ENCODE measurements at regions not wholly inside any gene's neighbourhood (a gene's known extent, or its start where the extent isn't known, plus 50 kb on each side); places are given as distances from the start of the nearest gene placed in this dataset.

GRCh38 chr1:217274927-217275654, 355.8 kb downstream of the GPATCH2 start:
- TF ChIP-seq CTCF (IDR thresholded peaks at IDR 0.05) = no peak
- H3K27me3 ChIP-seq = no peaks in the 10 kb centered on the region
- no peak overlapping the region for H3K4me3 ChIP-seq (ENCODE audit: low read depth in 1 of 2, low read length in 1 of 2)
- H3K4me1 ChIP-seq (ENCODE audit: control insufficient read depth in 1 of 2, insufficient read depth in 1 of 2, low read depth in 1 of 2, low read length in 1 of 2) = no peaks in the 10 kb centered on the region
- H3K36me3 ChIP-seq = no peaks in the 10 kb centered on the region
- H3K27ac ChIP-seq = no peak overlapping the region
- H3K9me3 ChIP-seq = no peaks in the 10 kb centered on the region

GRCh38 chr1:217274416-217274815, 356.5 kb downstream of the GPATCH2 start:
- no peaks in the 10 kb centered on the region for H3K4me1 ChIP-seq (ENCODE audit: control insufficient read depth in 1 of 2, insufficient read depth in 1 of 2, low read depth in 1 of 2, low read length in 1 of 2)
- H3K27ac ChIP-seq = no peak overlapping the region

GRCh38 chr1:217273866-217274265, 357.0 kb downstream of the GPATCH2 start:
- H3K27ac ChIP-seq = no peak overlapping the region

More at GRCh38 chr1:217274416-217274815, 356.5 kb downstream of the GPATCH2 start:
- H3K27me3 ChIP-seq = no peaks in the 10 kb centered on the region
- H3K4me3 ChIP-seq (ENCODE audit: low read depth in 1 of 2, low read length in 1 of 2) = no peak overlapping the region
- no peaks in the 10 kb centered on the region for H3K9me3 ChIP-seq
- no peak for TF ChIP-seq CTCF (IDR thresholded peaks at IDR 0.05)
- H3K36me3 ChIP-seq = no peaks in the 10 kb centered on the region

GRCh38 chr1:217272385-217272784, 358.5 kb downstream of the GPATCH2 start:
- H3K4me1 ChIP-seq (ENCODE audit: control insufficient read depth in 1 of 2, insufficient read depth in 1 of 2, low read depth in 1 of 2, low read length in 1 of 2) = no peaks in the 10 kb centered on the region
- no peaks in the 10 kb centered on the region for H3K27me3 ChIP-seq
- TF ChIP-seq CTCF (IDR thresholded peaks at IDR 0.05) = no peak
- H3K4me3 ChIP-seq (ENCODE audit: low read depth in 1 of 2, low read length in 1 of 2) = no peak overlapping the region
- no peaks in the 10 kb centered on the region for H3K9me3 ChIP-seq
- H3K36me3 ChIP-seq = no peaks in the 10 kb centered on the region
- no peak overlapping the region for H3K27ac ChIP-seq

More at GRCh38 chr1:217273866-217274265, 357.0 kb downstream of the GPATCH2 start:
- Histone ChIP-seq H3K27me3 (no peaks in the 10 kb centered on the region), H3K36me3 (no peaks in the 10 kb centered on the region), H3K4me3 (ENCODE audit: low read depth in 1 of 2, low read length in 1 of 2) (no peak overlapping the region), H3K4me1 (ENCODE audit: control insufficient read depth in 1 of 2, insufficient read depth in 1 of 2, low read depth in 1 of 2, low read length in 1 of 2) (no peaks in the 10 kb centered on the region), H3K9me3 (no peaks in the 10 kb centered on the region)
- no peak for TF ChIP-seq CTCF (IDR thresholded peaks at IDR 0.05)

- TF ChIP-seq CTCF (IDR thresholded peaks at IDR 0.05) = no peak
- Histone ChIP-seq H3K36me3 (no peaks in the 10 kb centered on the region), H3K27ac (no peak overlapping the region), H3K9me3 (no peaks in the 10 kb centered on the region), H3K27me3 (no peaks in the 10 kb centered on the region), H3K4me3 (ENCODE audit: low read depth in 1 of 2, low read length in 1 of 2) (no peak overlapping the region), H3K4me1 (ENCODE audit: control insufficient read depth in 1 of 2, insufficient read depth in 1 of 2, low read depth in 1 of 2, low read length in 1 of 2) (no peaks in the 10 kb centered on the region)
Measured at GRCh38 chr1:217270101-217270500, 360.8 kb downstream of the GPATCH2 start.
